Caco-2 (cell line): ENCODE measurements at regions not wholly inside any gene's neighbourhood (a gene's known extent, or its start where the extent isn't known, plus 50 kb on each side); places are given as distances from the start of the nearest gene placed in this dataset.

Experiments used
- BruUV-seq: library from RNA; stranded (reverse); fragments of 400-500 nt; replicated peaks from 2 replicates; lab custom pipeline; 2021; lab: Mats Ljungman, UMichigan
- CTCF ChIA-PET: fragments of 300-600 bp; sonication (Branson Sonifier 250); formaldehyde crosslinking; loops from one replicate; lab custom pipeline; 2022; ENCODE audit warnings: antibody characterized with exemption; lab: Charles Lee
- POLR2A ChIA-PET: fragments of 300-600 bp; sonication (Branson Sonifier 250); formaldehyde crosslinking; loops from one replicate; lab custom pipeline; 2022; ENCODE audit warnings: antibody characterized with exemption; lab: Charles Lee
- DNase-seq, 2 experiments: peaks; one replicate each; pipeline versions ENCODE4 v3.0.0 to v3.0.0-alpha.2; 2020 to 2022
- H3K27me3 ChIP-seq: replicated peaks from 2 replicates; pipeline ENCODE4 v1.6.0; 2011; ENCODE audit warnings: low read length; ENCODE audit not compliant: control insufficient read depth, insufficient read depth
- H3K36me3 ChIP-seq: 2 replicates; pipeline ENCODE4 v1.5.1; 2011; ENCODE audit warnings: low read length; ENCODE audit not compliant: control insufficient read depth, insufficient read depth
- H3K4me1 ChIP-seq: fragments of 250-450 bp; sonication (Bioruptor Pico); 2 replicates; pipeline ENCODE4 v1.5.1; 2020; ENCODE audit warnings: mild to moderate bottlenecking
- H3K4me3 ChIP-seq: 2 replicates; pipeline ENCODE4 v1.5.1; 2011; ENCODE audit warnings: low read depth, mild to moderate bottlenecking, control low read depth, low read length
- H3K9me3 ChIP-seq: fragments of 250-450 bp; sonication (Bioruptor Pico); 2 replicates; pipeline ENCODE4 v1.5.1; 2020; ENCODE audit warnings: mild to moderate bottlenecking, moderate library complexity
- H3K27ac Mint-ChIP-seq: one replicate; pipeline ENCODE4 v1.8.0; 2022; ENCODE audit warnings: mixed read lengths; ENCODE audit not compliant: unreplicated experiment
- H3K27me3 Mint-ChIP-seq: one replicate; pipeline ENCODE4 v1.8.0; 2022; ENCODE audit warnings: mixed read lengths; ENCODE audit not compliant: insufficient read depth, unreplicated experiment
- H3K36me3 Mint-ChIP-seq: one replicate; pipeline ENCODE4 v1.8.0; 2022; ENCODE audit warnings: mild to moderate bottlenecking, mixed read lengths; ENCODE audit not compliant: insufficient read depth, unreplicated experiment
- H3K4me1 Mint-ChIP-seq: one replicate; pipeline ENCODE4 v1.8.0; 2022; ENCODE audit warnings: low read depth, mixed read lengths; ENCODE audit not compliant: unreplicated experiment
- H3K4me3 Mint-ChIP-seq: one replicate; pipeline ENCODE4 v1.8.0; 2022; ENCODE audit warnings: mild to moderate bottlenecking, moderate library complexity, mixed read lengths; ENCODE audit not compliant: unreplicated experiment
- H3K9me3 Mint-ChIP-seq: one replicate; pipeline ENCODE4 v1.8.0; 2022; ENCODE audit warnings: mixed read lengths; ENCODE audit not compliant: unreplicated experiment
- intact Hi-C: fragments of 100-400 bp; cut with micrococcal nuclease; formaldehyde crosslinking; loops from one replicate; pipeline ENCODE4 v1.10.0; 2022; ENCODE audit not compliant: unreplicated experiment
- TF ChIP-seq, protein P1 (sequence below), 2 experiments: fragments of 200-600 bp in 1 of 2; IDR thresholded peaks; 1 replicate in 1 of 2; 2 replicates in 1 of 2; pipeline versions ENCODE4 v1.5.1 to v1.8.0; 2011 to 2022; ENCODE audit warnings: antibody characterized with exemption in 1 of 2, control low read depth in 1 of 2, inconsistent platforms in 1 of 2, low read depth in 1 of 2, low read length in 1 of 2, mild to moderate bottlenecking in 1 of 2, moderate library complexity in 1 of 2; ENCODE audit not compliant: insufficient read depth in 1 of 2, severe bottlenecking in 1 of 2, unreplicated experiment in 1 of 2

DNA sequence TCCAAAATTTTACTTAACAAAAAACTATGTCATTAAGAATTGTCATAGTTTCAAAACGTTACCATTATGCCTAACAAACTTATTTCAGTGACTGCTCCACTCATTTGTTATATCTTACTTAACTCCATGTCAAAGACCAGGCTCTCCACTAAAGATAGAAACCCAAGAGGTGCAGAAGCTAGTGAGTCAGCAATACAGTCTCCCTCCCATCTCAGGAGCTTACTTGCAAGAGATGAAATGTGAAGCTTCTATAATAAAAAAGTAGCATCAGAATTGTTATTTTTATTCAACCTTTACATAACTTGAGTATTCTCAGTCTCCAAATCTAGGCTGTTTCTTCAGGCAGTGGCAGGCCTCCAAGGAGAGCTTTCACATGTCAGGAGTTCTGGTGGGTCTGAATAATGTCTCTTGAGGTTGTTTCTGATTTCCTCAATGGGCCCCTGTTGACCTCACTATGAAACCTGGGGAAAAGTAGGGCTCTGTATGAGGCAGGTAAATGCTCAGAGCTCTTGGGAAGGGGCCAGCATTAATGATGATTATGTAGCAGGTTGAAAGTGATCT lies 242.0 kb downstream of the NDFIP2 start:
- Histone ChIP-seq H3K36me3 (no peaks in the 10 kb centered on the region), H3K4me1 (peaks cover 25% of the 10 kb centered on the region), H3K4me3 (no peak overlapping the region), H3K27me3 (no peaks in the 10 kb centered on the region), H3K9me3 (no peaks in the 10 kb centered on the region)
- intact Hi-C loops: no loop called here
- Mint-ChIP-seq H3K4me1 (peaks cover 15% of the 10 kb centered on the region), H3K9me3 (no peaks in the 10 kb centered on the region), H3K27ac (no peak overlapping the region), H3K36me3 (no peaks in the 10 kb centered on the region), H3K4me3 (no peak overlapping the region), H3K27me3 (no peaks in the 10 kb centered on the region)
- CTCF ChIA-PET: no interaction called here
- TF ChIP-seq, protein P1, sequence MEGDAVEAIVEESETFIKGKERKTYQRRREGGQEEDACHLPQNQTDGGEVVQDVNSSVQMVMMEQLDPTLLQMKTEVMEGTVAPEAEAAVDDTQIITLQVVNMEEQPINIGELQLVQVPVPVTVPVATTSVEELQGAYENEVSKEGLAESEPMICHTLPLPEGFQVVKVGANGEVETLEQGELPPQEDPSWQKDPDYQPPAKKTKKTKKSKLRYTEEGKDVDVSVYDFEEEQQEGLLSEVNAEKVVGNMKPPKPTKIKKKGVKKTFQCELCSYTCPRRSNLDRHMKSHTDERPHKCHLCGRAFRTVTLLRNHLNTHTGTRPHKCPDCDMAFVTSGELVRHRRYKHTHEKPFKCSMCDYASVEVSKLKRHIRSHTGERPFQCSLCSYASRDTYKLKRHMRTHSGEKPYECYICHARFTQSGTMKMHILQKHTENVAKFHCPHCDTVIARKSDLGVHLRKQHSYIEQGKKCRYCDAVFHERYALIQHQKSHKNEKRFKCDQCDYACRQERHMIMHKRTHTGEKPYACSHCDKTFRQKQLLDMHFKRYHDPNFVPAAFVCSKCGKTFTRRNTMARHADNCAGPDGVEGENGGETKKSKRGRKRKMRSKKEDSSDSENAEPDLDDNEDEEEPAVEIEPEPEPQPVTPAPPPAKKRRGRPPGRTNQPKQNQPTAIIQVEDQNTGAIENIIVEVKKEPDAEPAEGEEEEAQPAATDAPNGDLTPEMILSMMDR (IDR thresholded peaks at IDR 0.05; ENCODE audit: insufficient read depth in 1 of 2, low read depth in 1 of 2, low read length in 1 of 2, severe bottlenecking in 1 of 2, unreplicated experiment in 1 of 2): no peak
- POLR2A ChIA-PET: no interaction called here
- BruUV-seq: no TSS peak
- DNase-seq: no peak

DNA sequence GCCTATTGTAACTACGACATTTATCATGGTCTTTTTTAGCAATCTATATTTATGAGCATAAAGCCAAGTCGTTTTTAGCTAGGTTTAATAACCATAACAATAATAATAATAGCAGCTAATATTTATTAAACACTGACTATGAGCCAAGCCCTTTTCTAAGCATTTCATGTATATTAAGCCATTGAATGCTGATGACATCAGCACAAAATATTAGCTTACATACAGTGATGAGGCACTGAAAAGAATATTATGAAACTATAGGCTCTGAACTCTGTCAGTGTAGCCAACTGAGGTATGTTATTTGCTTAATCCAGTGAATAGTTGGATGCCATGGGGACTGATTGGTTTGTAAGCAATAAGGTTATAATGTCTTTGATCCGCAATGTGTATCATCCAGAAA lies 235.2 kb downstream of the NDFIP2 start:
- Mint-ChIP-seq H3K9me3 (no peaks in the 10 kb centered on the region), H3K36me3 (no peaks in the 10 kb centered on the region), H3K27me3 (no peaks in the 10 kb centered on the region), H3K27ac (no peak overlapping the region), H3K4me1 (no peaks in the 10 kb centered on the region), H3K4me3 (no peak overlapping the region)
- CTCF ChIA-PET: no interaction called here
- Histone ChIP-seq H3K36me3 (no peaks in the 10 kb centered on the region), H3K4me1 (no peaks in the 10 kb centered on the region; the same call in 1 of the 2 replicates), H3K4me3 (no peak overlapping the region), H3K9me3 (no peaks in the 10 kb centered on the region), H3K27me3 (no peaks in the 10 kb centered on the region)
- TF ChIP-seq, protein P1 (IDR thresholded peaks at IDR 0.05; ENCODE audit: insufficient read depth in 1 of 2, low read depth in 1 of 2, low read length in 1 of 2, severe bottlenecking in 1 of 2, unreplicated experiment in 1 of 2): no peak
- POLR2A ChIA-PET: no interaction called here
- intact Hi-C loops: no loop called here
- DNase-seq: no peak
- BruUV-seq: no TSS peak

DNA sequence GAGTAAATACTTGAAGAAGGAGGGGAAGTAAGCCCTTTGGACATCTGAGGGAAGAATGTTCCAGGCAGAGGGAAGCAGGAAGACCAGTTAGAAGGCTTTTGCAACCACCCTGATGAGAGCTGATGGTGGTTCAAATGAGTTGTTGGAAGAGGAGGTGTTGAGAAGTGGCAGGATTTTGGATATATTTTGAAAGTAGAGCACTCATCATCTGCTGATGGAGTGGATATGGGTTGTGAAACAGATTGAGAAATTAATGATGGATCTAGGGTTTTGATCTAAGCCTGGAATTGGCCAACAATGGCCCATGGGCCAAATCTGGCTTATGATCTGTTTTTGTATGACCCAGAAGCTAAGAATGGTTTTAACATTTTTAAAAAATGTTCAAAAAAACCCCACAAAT lies 230.7 kb downstream of the NDFIP2 start:
- no peak overlapping the region for H3K27ac Mint-ChIP-seq
- no peaks in the 10 kb centered on the region; the same call in 1 of the 2 replicates for H3K4me1 ChIP-seq
- H3K4me3 Mint-ChIP-seq: no peak overlapping the region
- no peak for DNase-seq
- no peaks in the 10 kb centered on the region for H3K36me3 ChIP-seq
- CTCF ChIA-PET: no interaction called here
- no peaks in the 10 kb centered on the region for H3K9me3 Mint-ChIP-seq
- H3K27me3 Mint-ChIP-seq: no peaks in the 10 kb centered on the region
- POLR2A ChIA-PET: no interaction called here
- H3K4me3 ChIP-seq: no peak overlapping the region
- H3K9me3 ChIP-seq: no peaks in the 10 kb centered on the region
- H3K4me1 Mint-ChIP-seq: no peaks in the 10 kb centered on the region
- no peaks in the 10 kb centered on the region for H3K27me3 ChIP-seq
- TF ChIP-seq, protein P1 (IDR thresholded peaks at IDR 0.05; ENCODE audit: insufficient read depth in 1 of 2, low read depth in 1 of 2, low read length in 1 of 2, severe bottlenecking in 1 of 2, unreplicated experiment in 1 of 2): no peak
- intact Hi-C loops: no loop called here
- H3K36me3 Mint-ChIP-seq: no peaks in the 10 kb centered on the region
- BruUV-seq: no TSS peak
